ENCODE measurements at regions not wholly inside any gene's neighbourhood (a gene's known extent, or its start where the extent isn't known, plus 50 kb on each side); places are given as distances from the start of the nearest gene placed in this dataset.

GRCh38 chr4:93960916-93961315 is 132.4 kb downstream of the ATOH1 start:
- no peak overlapping the region for H3K4me3 ChIP-seq (replicated peaks; ENCODE audit: low read depth, low read length)
- no peak for DNase-seq (ENCODE audit: low read depth)
- TF ChIP-seq CTCF (IDR thresholded peaks at IDR 0.05; ENCODE audit: low read length, missing control alignments), result no peak

GRCh38 chr4:93981594-93981993 is 153.0 kb downstream of the ATOH1 start:
- DNase-seq (ENCODE audit: low read depth), result no peak
- no peak overlapping the region for H3K4me3 ChIP-seq (replicated peaks; ENCODE audit: low read depth, low read length)
- TF ChIP-seq CTCF (IDR thresholded peaks at IDR 0.05; ENCODE audit: low read length, missing control alignments), result no peak

- H3K4me3 ChIP-seq (replicated peaks; ENCODE audit: low read depth, low read length), result no peak overlapping the region
- DNase-seq (ENCODE audit: low read depth), result no peak
- no peak for TF ChIP-seq CTCF (IDR thresholded peaks at IDR 0.05; ENCODE audit: low read length, missing control alignments)
Measured at GRCh38 chr4:93982255-93982654, 153.7 kb downstream of the ATOH1 start.

- no peak overlapping the region for H3K4me3 ChIP-seq (replicated peaks; ENCODE audit: low read depth, low read length)
- no peak for TF ChIP-seq CTCF (IDR thresholded peaks at IDR 0.05; ENCODE audit: low read length, missing control alignments)
- no peak for DNase-seq (ENCODE audit: low read depth)
Measured at GRCh38 chr4:93983140-93983539, 154.6 kb downstream of the ATOH1 start.

GRCh38 chr4:93994175-93994994 is 165.8 kb downstream of the ATOH1 start:
- no peak overlapping the region for H3K4me3 ChIP-seq (replicated peaks; ENCODE audit: low read depth, low read length)
- DNase-seq (ENCODE audit: low read depth), result no peak
- TF ChIP-seq CTCF (IDR thresholded peaks at IDR 0.05; ENCODE audit: low read length, missing control alignments), result no peak

- TF ChIP-seq CTCF (IDR thresholded peaks at IDR 0.05; ENCODE audit: low read length, missing control alignments), result no peak
- no peak overlapping the region for H3K4me3 ChIP-seq (replicated peaks; ENCODE audit: low read depth, low read length)
- DNase-seq (ENCODE audit: low read depth), result no peak
Measured at GRCh38 chr4:93996895-93997294, 168.3 kb downstream of the ATOH1 start.

- TF ChIP-seq CTCF (IDR thresholded peaks at IDR 0.05; ENCODE audit: low read length, missing control alignments), result no peak
- no peak overlapping the region for H3K4me3 ChIP-seq (replicated peaks; ENCODE audit: low read depth, low read length)
- DNase-seq (ENCODE audit: low read depth), result no peak
Measured at GRCh38 chr4:94000559-94000958, 172.0 kb downstream of the ATOH1 start.
